Lower lobe of right lung (tissue), 2 donors: ENCODE measurements at regions not wholly inside any gene's neighbourhood (a gene's known extent, or its start where the extent isn't known, plus 50 kb on each side); places are given as distances from the start of the nearest gene placed in this dataset.
"Not testable (repeated sequence)": the region's sequence is repeated elsewhere in the genome, so short reads cannot be mapped to it uniquely, and the experiment has no call there.

Experiments
- ATAC-seq, 2 donors: fragments of 200-7000 bp; cut with Tn5 transposase; one replicate each; pipeline ENCODE4 v1.9.1; 2020 to 2022; ENCODE audit warnings: mild to moderate bottlenecking in 2 of 2, moderate library complexity in 2 of 2
- DNase-seq: peaks from one replicate; pipeline ENCODE4 v3.0.0-alpha.2; 2020
- H3K27ac ChIP-seq: fragments of 200-600 bp; one replicate; pipeline ENCODE4 v1.8.0; 2022
- H3K27me3 ChIP-seq: fragments of 200-600 bp; one replicate; pipeline ENCODE4 v1.8.0; 2022; ENCODE audit warnings: low read depth
- H3K36me3 ChIP-seq: fragments of 200-600 bp; one replicate; pipeline ENCODE4 v1.8.0; 2022; ENCODE audit warnings: mild to moderate bottlenecking
- H3K4me1 ChIP-seq: fragments of 200-600 bp; one replicate; pipeline ENCODE4 v1.8.0; 2022
- H3K4me3 ChIP-seq: fragments of 200-600 bp; one replicate; pipeline ENCODE4 v1.8.0; 2022; ENCODE audit warnings: mild to moderate bottlenecking
- H3K9me3 ChIP-seq: fragments of 200-600 bp; one replicate; pipeline ENCODE4 v1.8.0; 2022
- intact Hi-C: fragments of 100-400 bp; cut with DNase I; formaldehyde crosslinking; loops from one replicate; pipeline ENCODE4 v1.11.0; 2022
- TF ChIP-seq, protein P1 (sequence below): fragments of 200-600 bp; IDR thresholded peaks from one replicate; pipeline ENCODE4 v1.8.0; 2022; ENCODE audit warnings: antibody characterized with exemption, mild to moderate bottlenecking
- donor health status: DM: no; HTN: yes; CAD: no; lungs with severe emphysema.

- H3K4me1 ChIP-seq, ATAC-seq, DNase-seq, H3K27me3 ChIP-seq, H3K36me3 ChIP-seq, H3K27ac ChIP-seq, H3K9me3 ChIP-seq, intact Hi-C loops, H3K4me3 ChIP-seq: not testable (repeated sequence)
Measured at GRCh38 chr15:39262995-39263772, 317.7 kb upstream of the THBS1 start.

GRCh38 chr15:39265261-39265660, 315.6 kb upstream of the THBS1 start:
- Histone ChIP-seq H3K4me3 (no peak overlapping the region), H3K27ac (no peak overlapping the region), H3K36me3 (no peaks in the 10 kb centered on the region), H3K4me1 (no peaks in the 10 kb centered on the region), H3K9me3 (no peaks in the 10 kb centered on the region), H3K27me3 (no peaks in the 10 kb centered on the region)
- TF ChIP-seq, protein P1, sequence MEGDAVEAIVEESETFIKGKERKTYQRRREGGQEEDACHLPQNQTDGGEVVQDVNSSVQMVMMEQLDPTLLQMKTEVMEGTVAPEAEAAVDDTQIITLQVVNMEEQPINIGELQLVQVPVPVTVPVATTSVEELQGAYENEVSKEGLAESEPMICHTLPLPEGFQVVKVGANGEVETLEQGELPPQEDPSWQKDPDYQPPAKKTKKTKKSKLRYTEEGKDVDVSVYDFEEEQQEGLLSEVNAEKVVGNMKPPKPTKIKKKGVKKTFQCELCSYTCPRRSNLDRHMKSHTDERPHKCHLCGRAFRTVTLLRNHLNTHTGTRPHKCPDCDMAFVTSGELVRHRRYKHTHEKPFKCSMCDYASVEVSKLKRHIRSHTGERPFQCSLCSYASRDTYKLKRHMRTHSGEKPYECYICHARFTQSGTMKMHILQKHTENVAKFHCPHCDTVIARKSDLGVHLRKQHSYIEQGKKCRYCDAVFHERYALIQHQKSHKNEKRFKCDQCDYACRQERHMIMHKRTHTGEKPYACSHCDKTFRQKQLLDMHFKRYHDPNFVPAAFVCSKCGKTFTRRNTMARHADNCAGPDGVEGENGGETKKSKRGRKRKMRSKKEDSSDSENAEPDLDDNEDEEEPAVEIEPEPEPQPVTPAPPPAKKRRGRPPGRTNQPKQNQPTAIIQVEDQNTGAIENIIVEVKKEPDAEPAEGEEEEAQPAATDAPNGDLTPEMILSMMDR = no peak
- DNase-seq (no peak), ATAC-seq (no peak)
- intact Hi-C loops = no loop called here

DNA sequence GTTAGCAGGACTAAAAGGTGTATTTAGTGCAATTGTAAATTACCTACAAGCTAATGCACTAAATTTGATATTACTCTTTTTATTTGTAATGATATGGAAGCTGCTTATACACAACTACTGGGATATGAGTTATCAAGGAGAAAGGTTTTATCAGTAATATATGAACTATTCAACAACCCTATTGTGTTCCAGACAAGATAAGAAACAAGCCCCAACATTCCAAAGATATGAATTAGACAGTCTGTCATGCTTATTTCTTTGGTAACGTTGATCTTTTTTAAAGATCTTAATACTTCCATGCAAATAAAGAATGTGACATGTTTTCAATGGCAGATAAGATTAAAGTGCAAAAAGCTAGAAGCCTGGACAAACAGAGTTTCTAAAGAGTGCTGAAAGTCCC, 314.0 kb upstream of the THBS1 start:
- Histone ChIP-seq H3K27me3 (no peaks in the 10 kb centered on the region), H3K4me3 (no peak overlapping the region), H3K27ac (no peak overlapping the region), H3K4me1 (no peaks in the 10 kb centered on the region), H3K9me3 (no peaks in the 10 kb centered on the region), H3K36me3 (no peaks in the 10 kb centered on the region)
- no peak for ATAC-seq
- DNase-seq = no peak
- TF ChIP-seq, protein P1 = no peak
- intact Hi-C loops = no loop called here

GRCh38 chr15:39267685-39268084, 313.2 kb upstream of the THBS1 start:
- no peaks in the 10 kb centered on the region for H3K9me3 ChIP-seq
- H3K4me1 ChIP-seq = no peaks in the 10 kb centered on the region
- no peak for ATAC-seq
- no peak overlapping the region for H3K27ac ChIP-seq
- no peaks in the 10 kb centered on the region for H3K27me3 ChIP-seq
- TF ChIP-seq, protein P1 = no peak
- no peak overlapping the region for H3K4me3 ChIP-seq
- no peak for DNase-seq
- intact Hi-C loops = no loop called here
- no peaks in the 10 kb centered on the region for H3K36me3 ChIP-seq

DNA sequence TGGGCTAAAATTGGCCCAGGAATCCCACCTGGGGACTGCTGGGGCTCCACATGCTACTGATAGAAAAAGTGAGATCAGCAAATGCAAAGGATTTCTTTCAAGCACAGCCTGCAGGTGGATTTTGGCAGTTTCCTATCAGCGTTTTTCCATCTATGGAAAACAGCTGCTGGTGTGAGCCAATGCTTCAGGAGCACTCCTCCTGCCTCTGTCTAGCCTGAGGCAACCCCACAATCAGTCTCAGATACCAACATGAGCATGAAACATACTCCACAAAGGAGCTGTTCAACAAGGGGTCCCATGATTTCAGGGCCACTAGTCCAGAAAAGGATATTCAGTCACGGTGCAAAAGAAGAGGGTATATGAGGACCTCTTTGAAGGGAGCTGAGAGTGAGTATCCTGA, 311.5 kb upstream of the THBS1 start:
- H3K4me3 ChIP-seq = no peak overlapping the region
- no peaks in the 10 kb centered on the region for H3K9me3 ChIP-seq
- TF ChIP-seq, protein P1 = no peak
- intact Hi-C loops = no loop called here
- ATAC-seq = no peak
- no peaks in the 10 kb centered on the region for H3K4me1 ChIP-seq
- H3K27ac ChIP-seq = no peak overlapping the region
- no peaks in the 10 kb centered on the region for H3K36me3 ChIP-seq
- DNase-seq = no peak
- H3K27me3 ChIP-seq = no peaks in the 10 kb centered on the region

DNA sequence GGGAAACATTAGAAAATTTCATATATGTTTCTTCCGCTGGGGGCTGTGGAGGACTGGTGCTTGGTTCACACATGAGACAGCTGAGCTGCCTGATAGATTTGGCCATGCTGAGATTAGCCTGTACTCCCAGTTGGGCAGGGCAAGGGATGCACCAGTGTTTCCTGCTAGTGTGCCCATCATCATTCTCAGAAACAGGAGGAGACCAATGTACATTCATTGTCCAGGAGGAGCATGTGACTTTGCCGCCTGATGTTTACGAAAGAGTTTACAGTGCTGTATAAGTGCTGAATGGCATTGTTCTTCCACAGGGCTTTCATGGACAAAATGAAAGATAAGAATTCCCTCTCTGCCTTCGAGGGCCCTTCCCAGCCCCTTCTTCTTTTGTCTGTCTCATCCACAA, 311.1 kb upstream of the THBS1 start:
- DNase-seq (no peak), ATAC-seq (no peak)
- Histone ChIP-seq H3K4me3 (no peak overlapping the region), H3K36me3 (no peaks in the 10 kb centered on the region), H3K27me3 (no peaks in the 10 kb centered on the region), H3K27ac (no peak overlapping the region), H3K4me1 (no peaks in the 10 kb centered on the region), H3K9me3 (no peaks in the 10 kb centered on the region)
- intact Hi-C loops = no loop called here
- TF ChIP-seq, protein P1 = no peak
